Transverse colon (tissue), 4 donors: ENCODE measurements at regions not wholly inside any gene's neighbourhood (a gene's known extent, or its start where the extent isn't known, plus 50 kb on each side); places are given as distances from the start of the nearest gene placed in this dataset.

Experiments
- DNase-seq: peaks from one replicate; pipeline ENCODE4 v3.0.0-alpha.2; 2019
- H3K27ac ChIP-seq, 4 donors: fragments of 200-600 bp; sonication (generic); 2 replicates each; pipeline ENCODE4 v1.5.1; 2016 to 2018; ENCODE audit warnings: inconsistent platforms in 4 of 4
- H3K27me3 ChIP-seq: fragments of 200-600 bp; sonication (generic); 2 replicates; pipeline ENCODE4 v1.5.1; 2017; ENCODE audit warnings: inconsistent platforms
- H3K36me3 ChIP-seq, 4 donors: fragments of 200-600 bp; sonication (generic); 2 replicates each; pipeline ENCODE4 v1.5.1; 2017 to 2019; ENCODE audit warnings: inconsistent platforms in 4 of 4
- H3K4me1 ChIP-seq, 4 donors: fragments of 200-600 bp; sonication (generic); 2 replicates each; pipeline ENCODE4 v1.5.1; 2017 to 2020; ENCODE audit warnings: inconsistent platforms in 4 of 4
- H3K4me3 ChIP-seq, 4 donors: fragments of 200-600 bp; sonication (generic); 1 replicate in 1 of 4; 2 replicates in 3 of 4; pipeline versions ENCODE4 v1.5.1 to v1.6.1; 2017 to 2019; ENCODE audit warnings: inconsistent platforms in 4 of 4
- H3K9me3 ChIP-seq, 2 donors: fragments of 200-600 bp; sonication (generic); 2 replicates each; pipeline ENCODE4 v1.5.1; 2017 to 2019; ENCODE audit warnings: inconsistent platforms in 2 of 2
- CTCF ChIP-seq, 5 experiments: fragments of 200-600 bp in 3 of 5; fragments of 450-650 bp in 2 of 5; sonication (generic) in 3 of 5; IDR thresholded peaks; 1 replicate in 2 of 5; 2 replicates in 3 of 5; pipeline ENCODE4 v1.5.1; 2016 to 2017; ENCODE audit warnings: antibody characterized with exemption in 5 of 5, inconsistent platforms in 3 of 5, mild to moderate bottlenecking in 2 of 5, moderate library complexity in 1 of 5
- EP300 ChIP-seq: sonication (generic); formaldehyde crosslinking; IDR thresholded peaks from one replicate; pipeline ENCODE4 v1.6.1; 2017; ENCODE audit warnings: antibody characterized with exemption, low read depth
- POLR2A ChIP-seq: fragments of 450-650 bp; IDR thresholded peaks from one replicate; pipeline ENCODE4 v1.6.1; 2016; ENCODE audit warnings: antibody characterized with exemption, mild to moderate bottlenecking, moderate library complexity
- POLR2AphosphoS5 ChIP-seq, 3 donors: sonication (generic); formaldehyde crosslinking; IDR thresholded peaks; one replicate each; pipeline ENCODE4 v1.6.1; 2016; ENCODE audit warnings: antibody characterized with exemption in 3 of 3
- WGBS, 2 donors: methylation state at CpG; one replicate each; pipeline ENCODE4 v1.1.5; 2018; ENCODE audit warnings: low coverage in 1 of 2; 5-methylcytosine and 5-hydroxymethylcytosine counted together
- in situ Hi-C, 4 donors: fragments of 200-750 bp; cut with MboI; loops; one replicate each; pipeline versions ENCODE4 v1.15.0 to v1.15.1; 2017; ENCODE audit warnings: low sequenced_read_pairs in 3 of 4, low pct_ligation_motif_present in 1 of 4, low pct_unique_long_range_greater_than_20kb in 1 of 4
- intact Hi-C: fragments of 100-400 bp; cut with DNase I; formaldehyde crosslinking; loops from one replicate; pipeline ENCODE4 v1.15.1; 2023; ENCODE audit warnings: low total_unique reads

GRCh38 chr5:42894057-42894456 is 82.4 kb upstream of the SELENOP start:
- H3K36me3 ChIP-seq, result no peaks in the 10 kb centered on the region
- in situ Hi-C loops (loop anchor here in 2 of 4 donors (25.0 kb wide), 1 partner anchor 1032 kb away; the partner anchor contains the start of gene OXCT1 (in 2 of the 2)), intact Hi-C loops (no loop called here)
- H3K4me3 ChIP-seq, result no peak overlapping the region
- WGBS, 2 donors, result 60 to 68% methylated on average over 8 to 20 of the region's 20 CpGs
- no peak for TF ChIP-seq POLR2A
- TF ChIP-seq EP300, result no peak
- no peak for TF ChIP-seq CTCF (IDR thresholded peaks at IDR 0.05)
- TF ChIP-seq POLR2AphosphoS5 (IDR thresholded peaks at IDR 0.05), result no peak
- no peaks in the 10 kb centered on the region for H3K9me3 ChIP-seq
- no peaks in the 10 kb centered on the region for H3K27me3 ChIP-seq
- no peaks in the 10 kb centered on the region for H3K4me1 ChIP-seq
- H3K27ac ChIP-seq, result no peak overlapping the region
- DNase-seq, result no peak

- no peak overlapping the region for H3K4me3 ChIP-seq
- no peak for TF ChIP-seq POLR2A
- peak; percentile 84 to 89 (median 87) for TF ChIP-seq CTCF (IDR thresholded peaks at IDR 0.05)
- peaks cover 0 to 9% (median 4%) of the 10 kb centered on the region in 4 donors for H3K4me1 ChIP-seq
- H3K27me3 ChIP-seq, result no peaks in the 10 kb centered on the region
- no peaks in the 10 kb centered on the region for H3K9me3 ChIP-seq
- no peaks in the 10 kb centered on the region for H3K36me3 ChIP-seq
- DNase-seq, result peak; percentile 89
- intact Hi-C loops (no loop called here), in situ Hi-C loops (loop anchor here in 2 of 4 donors (10.0 to 25.0 kb wide), 2 partner anchors 115 to 1027 kb away; partner anchors contain the start of gene OXCT1 (in 2 of the 2))
- WGBS, 2 donors, result 24 to 26% methylated on average over 3 to 4 of the region's 4 CpGs
- H3K27ac ChIP-seq, result no peak overlapping the region
Observed at GRCh38 chr5:42889311-42889933, 77.7 kb upstream of the SELENOP start.

- intact Hi-C loops, result no loop called here
- Histone ChIP-seq H3K36me3 (no peaks in the 10 kb centered on the region), H3K27me3 (no peaks in the 10 kb centered on the region), H3K9me3 (no peaks in the 10 kb centered on the region), H3K27ac (no peak overlapping the region), H3K4me1 (peaks cover 0 to 9% (median 4%) of the 10 kb centered on the region in 4 donors), H3K4me3 (no peak overlapping the region)
- in situ Hi-C loops, result loop anchor here in 2 of 4 donors (10.0 to 25.0 kb wide), 2 partner anchors 114 to 1026 kb away; partner anchors contain the start of gene OXCT1 (in 2 of the 2)
- 42 to 73% methylated on average over 6 to 7 of the region's 7 CpGs for WGBS, 2 donors
- TF ChIP-seq POLR2A, result no peak
- no peak for TF ChIP-seq POLR2AphosphoS5 (IDR thresholded peaks at IDR 0.05)
- no peak for TF ChIP-seq EP300
- no peak for TF ChIP-seq CTCF (IDR thresholded peaks at IDR 0.05)
- DNase-seq, result no peak
Observed at GRCh38 chr5:42888771-42889170, 77.1 kb upstream of the SELENOP start.

- intact Hi-C loops, result no loop called here
- WGBS, 2 donors, result 22 to 45% methylated on average over 1 of the region's 1 CpG
- DNase-seq, result no peak
Observed at GRCh38 chr5:42887575-42887974, 75.9 kb upstream of the SELENOP start.

More at GRCh38 chr5:42887575-42887974, 75.9 kb upstream of the SELENOP start:
- H3K36me3 ChIP-seq, result no peaks in the 10 kb centered on the region
- no peak overlapping the region for H3K4me3 ChIP-seq
- in situ Hi-C loops, result loop anchor here in 2 of 4 donors (10.0 to 25.0 kb wide), 2 partner anchors 113 to 1025 kb away; partner anchors contain the start of gene OXCT1 (in 2 of the 2)
- peaks cover 0 to 13% (median 4%) of the 10 kb centered on the region in 4 donors for H3K4me1 ChIP-seq
- TF ChIP-seq POLR2A (no peak), EP300 (no peak), CTCF (IDR thresholded peaks at IDR 0.05) (no peak), POLR2AphosphoS5 (IDR thresholded peaks at IDR 0.05) (no peak)
- no peaks in the 10 kb centered on the region for H3K9me3 ChIP-seq
- no peaks in the 10 kb centered on the region for H3K27me3 ChIP-seq
- peak overlapping the region; percentile 49 to 75 (median 64) for H3K27ac ChIP-seq
